Chondrocyte (in vitro differentiated cells): ENCODE measurements at regions not wholly inside any gene's neighbourhood (a gene's known extent, or its start where the extent isn't known, plus 50 kb on each side); places are given as distances from the start of the nearest gene placed in this dataset.
A peak's percentile ranks its signal among the peaks of the same experiment; 100 is the strongest.
"Not testable (repeated sequence)": the region's sequence is repeated elsewhere in the genome, so short reads cannot be mapped to it uniquely, and the experiment has no call there.

Experiments used
- DNase-seq: peaks from one replicate; pipeline ENCODE4 v3.0.0; 2021; ENCODE audit warnings: mixed read lengths, low spot score
- H3K27ac Mint-ChIP-seq: one replicate; pipeline ENCODE4 v1.8.0; 2021; ENCODE audit warnings: mild to moderate bottlenecking, moderate library complexity, mixed read lengths; ENCODE audit not compliant: unreplicated experiment
- H3K27me3 Mint-ChIP-seq: 2 replicates; pipeline ENCODE4 v1.8.0; 2021; ENCODE audit warnings: low read depth, mixed read lengths
- H3K36me3 Mint-ChIP-seq: 2 replicates; pipeline ENCODE4 v1.8.0; 2021; ENCODE audit warnings: low read depth, mixed read lengths
- H3K4me1 Mint-ChIP-seq: 2 replicates; pipeline ENCODE4 v1.8.0; 2021; ENCODE audit warnings: low read depth, mild to moderate bottlenecking, mixed read lengths
- H3K4me3 Mint-ChIP-seq: one replicate; pipeline ENCODE4 v1.8.0; 2021; ENCODE audit warnings: mild to moderate bottlenecking, moderate library complexity, mixed read lengths; ENCODE audit not compliant: unreplicated experiment
- H3K9me3 Mint-ChIP-seq: 2 replicates; pipeline ENCODE4 v1.8.0; 2021; ENCODE audit warnings: low read depth, mixed read lengths
- TF ChIP-seq, protein P1 (sequence below): fragments of 200-600 bp; sonication (generic); IDR thresholded peaks from 2 replicates; pipeline ENCODE4 v1.5.0; 2021; ENCODE audit warnings: antibody characterized with exemption, mild to moderate bottlenecking, moderate library complexity

DNA sequence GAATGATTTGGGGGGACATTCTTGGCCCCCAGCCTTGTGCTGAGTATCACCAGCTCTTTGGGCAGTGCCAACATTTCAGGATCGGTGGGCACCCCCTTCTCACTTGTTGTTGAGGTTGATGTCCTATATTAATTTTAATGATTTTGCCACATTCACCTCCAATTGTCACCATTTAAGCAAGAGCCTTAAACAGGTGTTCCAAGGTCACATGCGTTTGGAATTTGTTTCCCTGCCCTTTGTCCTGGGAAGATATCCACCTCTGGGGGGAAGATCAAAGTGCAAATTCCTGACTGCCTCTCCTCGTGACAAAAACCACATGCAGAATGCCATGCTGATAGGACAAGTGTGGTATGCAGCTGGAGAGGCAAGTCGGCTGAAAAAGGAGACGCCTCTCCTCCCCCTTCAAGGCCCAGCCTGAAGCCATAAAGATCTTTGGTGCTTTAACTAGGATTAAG lies 72.5 kb upstream of the ID2 start:
- H3K4me3 Mint-ChIP-seq: no peak overlapping the region
- TF ChIP-seq, protein P1, sequence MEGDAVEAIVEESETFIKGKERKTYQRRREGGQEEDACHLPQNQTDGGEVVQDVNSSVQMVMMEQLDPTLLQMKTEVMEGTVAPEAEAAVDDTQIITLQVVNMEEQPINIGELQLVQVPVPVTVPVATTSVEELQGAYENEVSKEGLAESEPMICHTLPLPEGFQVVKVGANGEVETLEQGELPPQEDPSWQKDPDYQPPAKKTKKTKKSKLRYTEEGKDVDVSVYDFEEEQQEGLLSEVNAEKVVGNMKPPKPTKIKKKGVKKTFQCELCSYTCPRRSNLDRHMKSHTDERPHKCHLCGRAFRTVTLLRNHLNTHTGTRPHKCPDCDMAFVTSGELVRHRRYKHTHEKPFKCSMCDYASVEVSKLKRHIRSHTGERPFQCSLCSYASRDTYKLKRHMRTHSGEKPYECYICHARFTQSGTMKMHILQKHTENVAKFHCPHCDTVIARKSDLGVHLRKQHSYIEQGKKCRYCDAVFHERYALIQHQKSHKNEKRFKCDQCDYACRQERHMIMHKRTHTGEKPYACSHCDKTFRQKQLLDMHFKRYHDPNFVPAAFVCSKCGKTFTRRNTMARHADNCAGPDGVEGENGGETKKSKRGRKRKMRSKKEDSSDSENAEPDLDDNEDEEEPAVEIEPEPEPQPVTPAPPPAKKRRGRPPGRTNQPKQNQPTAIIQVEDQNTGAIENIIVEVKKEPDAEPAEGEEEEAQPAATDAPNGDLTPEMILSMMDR: no peak
- no peaks in the 10 kb centered on the region for H3K27me3 Mint-ChIP-seq
- H3K9me3 Mint-ChIP-seq: no peaks in the 10 kb centered on the region
- peaks cover 12% of the 10 kb centered on the region for H3K4me1 Mint-ChIP-seq
- H3K27ac Mint-ChIP-seq: no peak overlapping the region
- no peak for DNase-seq
- no peaks in the 10 kb centered on the region for H3K36me3 Mint-ChIP-seq

DNA sequence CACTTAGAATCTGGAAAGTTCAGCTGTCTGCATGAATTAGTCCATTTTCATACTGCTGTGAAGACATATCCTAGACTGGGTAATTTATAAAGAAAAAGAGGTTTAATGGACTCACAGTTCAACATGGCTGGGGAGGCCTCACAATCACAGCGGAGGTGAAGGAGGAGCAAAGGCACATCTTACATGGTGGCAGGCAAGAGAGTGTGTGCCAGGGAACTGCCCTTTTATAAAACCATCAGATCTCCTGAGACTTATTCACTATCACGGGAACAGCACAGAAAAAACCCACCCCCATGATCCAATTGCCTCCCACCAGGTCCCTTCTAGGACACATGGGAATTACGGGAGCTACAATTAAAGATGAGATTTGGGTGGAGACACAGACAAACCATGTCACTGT lies 71.1 kb upstream of the ID2 start:
- H3K36me3 Mint-ChIP-seq, H3K27ac Mint-ChIP-seq, DNase-seq, H3K9me3 Mint-ChIP-seq, H3K4me3 Mint-ChIP-seq: not testable (repeated sequence)
- Mint-ChIP-seq H3K4me1 (peaks cover 12% of the 10 kb centered on the region), H3K27me3 (peaks cover 13% of the 10 kb centered on the region)

DNA sequence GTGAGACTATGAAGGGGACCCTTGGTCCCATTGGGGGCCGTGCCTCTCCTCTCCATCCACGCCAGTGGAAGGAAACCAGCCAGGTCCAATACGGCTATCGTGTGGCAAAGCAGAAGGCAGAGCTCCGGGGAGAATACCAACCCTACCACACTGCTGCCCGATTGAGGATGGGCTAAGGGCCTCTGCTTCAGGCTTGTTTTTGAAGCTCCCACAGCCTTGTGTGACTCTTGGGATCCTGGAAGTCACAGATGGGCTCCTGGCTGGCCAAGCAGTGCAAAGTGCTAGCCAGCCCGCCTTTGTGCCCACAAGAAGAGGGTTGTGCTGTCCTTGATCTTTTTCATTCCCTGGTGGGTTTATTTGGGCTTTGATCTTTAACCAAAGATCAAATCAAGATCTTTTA lies 70.6 kb upstream of the ID2 start:
- no peaks in the 10 kb centered on the region for H3K36me3 Mint-ChIP-seq
- no peaks in the 10 kb centered on the region for H3K9me3 Mint-ChIP-seq
- H3K4me3 Mint-ChIP-seq: no peak overlapping the region
- H3K27me3 Mint-ChIP-seq: peaks cover 17% of the 10 kb centered on the region
- TF ChIP-seq, protein P1: no peak
- peaks cover 12% of the 10 kb centered on the region for H3K4me1 Mint-ChIP-seq
- DNase-seq: peak; percentile 72
- no peak overlapping the region for H3K27ac Mint-ChIP-seq

DNA sequence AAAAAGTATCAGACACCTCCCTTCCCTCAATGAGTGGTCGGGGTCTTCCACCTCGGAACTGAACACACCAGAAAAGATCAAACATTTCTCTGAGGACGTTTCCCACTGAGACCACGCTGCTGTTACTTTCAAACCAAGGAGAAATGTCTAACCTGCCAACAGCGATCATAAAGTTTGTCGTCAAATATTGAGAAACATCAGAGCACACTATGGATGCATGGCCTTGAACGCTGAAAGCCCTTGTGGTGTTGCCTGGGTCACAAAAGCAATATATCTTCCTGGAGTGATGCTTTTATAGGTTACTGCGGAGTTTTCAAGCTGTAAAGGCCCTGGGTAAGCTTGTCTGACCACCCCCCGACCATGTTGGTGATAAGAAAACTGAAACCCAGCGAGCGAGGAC lies 70.2 kb upstream of the ID2 start:
- no peak overlapping the region for H3K4me3 Mint-ChIP-seq
- peak; percentile 13 for DNase-seq
- H3K27ac Mint-ChIP-seq: no peak overlapping the region
- peaks cover 12% of the 10 kb centered on the region for H3K4me1 Mint-ChIP-seq
- no peaks in the 10 kb centered on the region for H3K36me3 Mint-ChIP-seq
- TF ChIP-seq, protein P1: no peak
- H3K27me3 Mint-ChIP-seq: peaks cover 17% of the 10 kb centered on the region
- no peaks in the 10 kb centered on the region for H3K9me3 Mint-ChIP-seq

DNA sequence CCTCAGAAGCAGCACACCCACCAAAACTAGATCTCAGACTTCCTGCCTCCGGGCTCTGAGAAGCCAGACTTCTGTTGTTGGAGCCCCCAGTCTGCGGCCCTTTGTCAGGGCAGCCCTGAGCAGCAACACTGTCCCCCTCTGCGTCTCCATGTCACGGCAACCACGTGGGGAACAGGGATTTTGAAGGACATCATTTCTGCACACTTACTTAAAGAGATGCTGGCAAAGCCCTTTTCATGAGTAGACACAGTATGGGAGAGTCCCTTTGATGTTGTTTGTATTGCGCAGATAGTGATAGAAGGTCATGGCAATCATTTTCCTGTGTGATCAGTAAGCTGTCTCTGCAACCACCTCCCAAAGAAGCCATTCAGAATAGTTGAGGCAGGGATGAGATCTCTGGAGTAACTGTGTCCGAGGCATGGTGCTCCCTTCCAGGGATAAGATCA lies 69.1 kb upstream of the ID2 start:
- TF ChIP-seq, protein P1: no peak
- no peaks in the 10 kb centered on the region for H3K36me3 Mint-ChIP-seq
- peaks cover 8% of the 10 kb centered on the region for H3K4me1 Mint-ChIP-seq
- H3K27ac Mint-ChIP-seq: no peak overlapping the region
- no peak overlapping the region for H3K4me3 Mint-ChIP-seq
- H3K9me3 Mint-ChIP-seq: no peaks in the 10 kb centered on the region
- peak; percentile 33 for DNase-seq
- peaks cover 17% of the 10 kb centered on the region for H3K27me3 Mint-ChIP-seq

DNA sequence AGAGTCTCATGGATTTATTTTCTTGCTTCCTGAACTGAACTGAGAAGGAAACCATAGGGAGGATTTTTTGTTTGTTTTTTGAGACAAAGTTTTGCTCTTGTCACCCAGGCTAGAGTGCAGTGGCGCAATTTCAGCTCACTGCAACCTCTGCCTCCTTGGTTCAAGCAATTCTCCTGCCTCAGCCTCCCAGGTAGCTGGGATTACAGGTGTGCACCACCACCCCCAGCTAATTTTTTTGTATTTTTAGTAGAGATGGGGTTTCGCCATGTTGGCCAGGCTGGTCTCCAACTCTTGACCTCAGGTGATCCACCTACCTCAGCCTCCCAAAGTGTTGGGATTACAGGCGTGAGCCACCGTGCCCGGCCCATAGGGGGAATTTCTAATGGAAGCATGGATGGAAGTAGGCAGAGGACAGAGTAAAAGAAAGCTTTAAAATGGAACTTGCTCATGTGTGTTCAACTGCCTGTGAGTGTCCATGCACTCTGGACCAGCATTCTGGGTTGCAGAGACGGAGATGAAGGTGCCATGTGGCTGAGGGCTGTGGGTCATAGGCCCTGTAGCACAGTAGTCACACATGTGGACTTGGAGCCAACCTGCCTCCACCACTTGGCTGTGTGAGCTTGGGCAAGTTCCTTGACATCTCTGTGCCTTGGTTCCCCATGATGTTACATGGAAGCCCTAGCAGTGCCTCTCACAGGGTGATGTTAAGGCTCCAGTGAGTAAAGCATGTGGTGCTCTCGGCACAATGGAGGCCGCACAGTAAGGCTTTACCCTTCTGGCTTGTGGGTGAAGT lies 68.5 kb upstream of the ID2 start:
- H3K36me3 Mint-ChIP-seq, H3K4me3 Mint-ChIP-seq, H3K27ac Mint-ChIP-seq, H3K4me1 Mint-ChIP-seq, H3K9me3 Mint-ChIP-seq: not testable (repeated sequence)
- peaks cover 21% of the 10 kb centered on the region for H3K27me3 Mint-ChIP-seq
- DNase-seq: peak; percentile 50
